Hematopoietic multipotent progenitor cell treated with erythropoietin and hydrocortisone succinate and interleukin-3 and kit ligand, for 15 days (in vitro differentiated cells): ENCODE measurements at regions not wholly inside any gene's neighbourhood (a gene's known extent, or its start where the extent isn't known, plus 50 kb on each side); places are given as distances from the start of the nearest gene placed in this dataset.

Experiments
- DNase-seq: peaks from one replicate; pipeline ENCODE4 v3.0.0-alpha.2; 2015; ENCODE audit warnings: low spot score

GRCh38 chr9:20042128-20042711 lies 253.4 kb upstream of the SLC24A2 start:
- DNase-seq: no peak

GRCh38 chr9:20041697-20042081 lies 252.9 kb upstream of the SLC24A2 start:
- DNase-seq: no peak

- no peak for DNase-seq
Measured at GRCh38 chr9:20040991-20041696, 252.3 kb upstream of the SLC24A2 start.

GRCh38 chr9:20037699-20038098 lies 248.9 kb upstream of the SLC24A2 start:
- DNase-seq: no peak

GRCh38 chr9:20033511-20033910 lies 244.7 kb upstream of the SLC24A2 start:
- no peak for DNase-seq

GRCh38 chr9:20032413-20033006 lies 243.7 kb upstream of the SLC24A2 start:
- no peak for DNase-seq

GRCh38 chr9:20031836-20032235 lies 243.0 kb upstream of the SLC24A2 start:
- no peak for DNase-seq

GRCh38 chr9:20030671-20031070 lies 241.8 kb upstream of the SLC24A2 start:
- no peak for DNase-seq

- no peak for DNase-seq
Measured at GRCh38 chr9:20030221-20030620, 241.4 kb upstream of the SLC24A2 start.

- no peak for DNase-seq
Measured at GRCh38 chr9:20028849-20029231, 240.0 kb upstream of the SLC24A2 start.

- no peak for DNase-seq
Measured at GRCh38 chr9:20028192-20028848, 239.5 kb upstream of the SLC24A2 start.

- DNase-seq: no peak
Measured at GRCh38 chr9:20023961-20024571, 235.2 kb upstream of the SLC24A2 start.

- no peak for DNase-seq
Measured at GRCh38 chr9:20023210-20023905, 234.5 kb upstream of the SLC24A2 start.

- no peak for DNase-seq
Measured at GRCh38 chr9:20022410-20022809, 233.6 kb upstream of the SLC24A2 start.

GRCh38 chr9:20016611-20017010 lies 227.8 kb upstream of the SLC24A2 start:
- no peak for DNase-seq

- no peak for DNase-seq
Measured at GRCh38 chr9:20015427-20015931, 226.6 kb upstream of the SLC24A2 start.

GRCh38 chr9:20014168-20014567 lies 225.3 kb upstream of the SLC24A2 start:
- no peak for DNase-seq

- no peak for DNase-seq
Measured at GRCh38 chr9:20012232-20012631, 223.4 kb upstream of the SLC24A2 start.

- no peak for DNase-seq
Measured at GRCh38 chr9:20009606-20010005, 220.8 kb upstream of the SLC24A2 start.

- DNase-seq: no peak
Measured at GRCh38 chr9:20002011-20002410, 213.2 kb upstream of the SLC24A2 start.

- no peak for DNase-seq
Measured at GRCh38 chr9:20001058-20001457, 212.2 kb upstream of the SLC24A2 start.
